ENCODE measurements at regions not wholly inside any gene's neighbourhood (a gene's known extent, or its start where the extent isn't known, plus 50 kb on each side); places are given as distances from the start of the nearest gene placed in this dataset.

DNA sequence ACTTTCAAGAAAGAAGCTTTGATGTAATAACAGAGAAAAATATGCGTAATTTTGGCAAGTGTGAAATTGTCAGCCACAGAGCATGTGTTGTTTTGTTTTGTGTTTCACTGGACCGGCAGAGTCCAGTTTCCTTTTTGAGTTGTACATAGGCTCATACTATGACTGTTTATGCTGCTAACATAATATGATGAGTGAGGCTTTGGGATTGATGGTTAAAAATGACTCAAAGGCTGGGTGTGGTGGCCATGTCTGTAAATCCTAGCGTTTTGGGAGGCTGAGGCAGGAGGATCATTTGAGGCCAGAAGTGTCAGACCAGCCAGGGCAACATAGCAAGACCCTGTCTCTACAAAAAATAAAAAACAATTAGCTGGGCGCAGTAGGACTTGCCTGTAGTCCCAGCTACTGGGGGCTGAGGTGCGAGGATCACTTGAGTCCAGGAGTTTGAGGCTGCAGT lies 487.9 kb downstream of the PCNX1 start:
- peak overlapping the region; percentile 93 for H3K27ac Mint-ChIP-seq (ENCODE audit: unreplicated experiment)

DNA sequence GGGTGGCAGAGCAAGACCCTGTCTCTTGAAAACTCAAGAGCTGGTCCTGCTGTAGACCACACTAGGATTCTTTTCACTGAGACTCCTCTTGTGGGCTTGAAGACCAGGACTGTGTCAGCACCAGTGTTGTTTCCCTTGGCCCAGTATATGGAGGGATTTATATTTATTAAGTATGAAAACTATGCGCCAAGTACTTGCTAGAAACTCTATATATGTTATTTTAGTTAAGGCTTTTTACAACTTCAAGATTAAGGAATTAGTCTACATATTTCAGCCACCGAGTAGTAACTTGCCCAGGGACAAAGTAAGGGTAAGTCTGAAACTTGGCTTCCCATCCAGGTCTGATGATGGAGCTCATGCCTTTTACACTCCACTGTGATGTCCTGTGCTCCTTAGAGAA lies 488.4 kb downstream of the PCNX1 start:
- Mint-ChIP-seq H3K9me3 (ENCODE audit: low read depth) (no peaks in the 10 kb centered on the region), H3K27ac (ENCODE audit: unreplicated experiment) (peak overlapping the region; percentile 93), H3K4me3 (ENCODE audit: unreplicated experiment) (no peak overlapping the region), H3K4me1 (ENCODE audit: low read depth) (peaks cover 62% of the 10 kb centered on the region), H3K36me3 (ENCODE audit: low read depth) (no peaks in the 10 kb centered on the region), H3K27me3 (ENCODE audit: low read depth) (no peaks in the 10 kb centered on the region)
- TF ChIP-seq, protein P1, sequence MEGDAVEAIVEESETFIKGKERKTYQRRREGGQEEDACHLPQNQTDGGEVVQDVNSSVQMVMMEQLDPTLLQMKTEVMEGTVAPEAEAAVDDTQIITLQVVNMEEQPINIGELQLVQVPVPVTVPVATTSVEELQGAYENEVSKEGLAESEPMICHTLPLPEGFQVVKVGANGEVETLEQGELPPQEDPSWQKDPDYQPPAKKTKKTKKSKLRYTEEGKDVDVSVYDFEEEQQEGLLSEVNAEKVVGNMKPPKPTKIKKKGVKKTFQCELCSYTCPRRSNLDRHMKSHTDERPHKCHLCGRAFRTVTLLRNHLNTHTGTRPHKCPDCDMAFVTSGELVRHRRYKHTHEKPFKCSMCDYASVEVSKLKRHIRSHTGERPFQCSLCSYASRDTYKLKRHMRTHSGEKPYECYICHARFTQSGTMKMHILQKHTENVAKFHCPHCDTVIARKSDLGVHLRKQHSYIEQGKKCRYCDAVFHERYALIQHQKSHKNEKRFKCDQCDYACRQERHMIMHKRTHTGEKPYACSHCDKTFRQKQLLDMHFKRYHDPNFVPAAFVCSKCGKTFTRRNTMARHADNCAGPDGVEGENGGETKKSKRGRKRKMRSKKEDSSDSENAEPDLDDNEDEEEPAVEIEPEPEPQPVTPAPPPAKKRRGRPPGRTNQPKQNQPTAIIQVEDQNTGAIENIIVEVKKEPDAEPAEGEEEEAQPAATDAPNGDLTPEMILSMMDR (IDR thresholded peaks at IDR 0.05) = no peak
- DNase-seq (ENCODE audit: low spot score) = no peak

More for the DNA sequence above, 487.9 kb downstream of the PCNX1 start:
- TF ChIP-seq, protein P1 (IDR thresholded peaks at IDR 0.05) = no peak
- no peaks in the 10 kb centered on the region for H3K9me3 Mint-ChIP-seq (ENCODE audit: low read depth)
- H3K27me3 Mint-ChIP-seq (ENCODE audit: low read depth) = no peaks in the 10 kb centered on the region
- H3K4me3 Mint-ChIP-seq (ENCODE audit: unreplicated experiment) = no peak overlapping the region
- DNase-seq (ENCODE audit: low spot score) = no peak
- H3K4me1 Mint-ChIP-seq (ENCODE audit: low read depth) = peaks cover 62% of the 10 kb centered on the region
- no peaks in the 10 kb centered on the region for H3K36me3 Mint-ChIP-seq (ENCODE audit: low read depth)

DNA sequence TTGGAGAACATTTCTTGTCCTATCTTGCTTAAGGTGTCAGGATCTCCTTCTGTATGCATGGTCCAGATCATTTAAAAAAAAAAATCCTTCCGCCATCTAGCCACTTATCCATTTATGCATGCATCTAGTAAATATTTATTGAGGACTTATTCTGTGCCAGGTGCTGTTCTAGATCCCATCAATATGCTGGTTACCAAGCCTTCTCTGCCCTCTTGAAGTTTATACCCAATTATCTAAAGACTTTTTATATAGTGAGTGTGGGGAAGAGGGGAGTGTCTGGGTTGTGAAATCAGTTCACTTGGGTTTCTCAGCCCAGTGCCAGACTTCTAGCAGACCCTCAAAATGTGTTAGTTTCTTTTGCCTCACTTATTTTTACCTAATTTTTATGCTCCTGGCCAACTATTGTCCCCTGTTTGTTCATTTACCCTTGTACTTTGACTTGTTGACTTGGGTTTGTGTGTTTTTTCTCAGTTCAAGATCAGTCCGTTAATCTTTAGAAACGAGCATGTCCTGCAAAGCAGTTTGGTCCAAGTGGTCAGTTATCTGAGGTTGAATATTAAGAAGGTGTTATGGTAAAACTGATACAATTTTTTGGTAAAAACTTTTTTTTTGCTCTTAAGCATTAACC lies 488.9 kb downstream of the PCNX1 start:
- TF ChIP-seq, protein P1 (IDR thresholded peaks at IDR 0.05) = no peak
- Mint-ChIP-seq H3K4me1 (ENCODE audit: low read depth) (peaks cover 65% of the 10 kb centered on the region), H3K9me3 (ENCODE audit: low read depth) (no peaks in the 10 kb centered on the region), H3K4me3 (ENCODE audit: unreplicated experiment) (no peak overlapping the region), H3K27me3 (ENCODE audit: low read depth) (no peaks in the 10 kb centered on the region), H3K36me3 (ENCODE audit: low read depth) (no peaks in the 10 kb centered on the region), H3K27ac (ENCODE audit: unreplicated experiment) (peak overlapping the region; percentile 93)
- DNase-seq (ENCODE audit: low spot score) = no peak

DNA sequence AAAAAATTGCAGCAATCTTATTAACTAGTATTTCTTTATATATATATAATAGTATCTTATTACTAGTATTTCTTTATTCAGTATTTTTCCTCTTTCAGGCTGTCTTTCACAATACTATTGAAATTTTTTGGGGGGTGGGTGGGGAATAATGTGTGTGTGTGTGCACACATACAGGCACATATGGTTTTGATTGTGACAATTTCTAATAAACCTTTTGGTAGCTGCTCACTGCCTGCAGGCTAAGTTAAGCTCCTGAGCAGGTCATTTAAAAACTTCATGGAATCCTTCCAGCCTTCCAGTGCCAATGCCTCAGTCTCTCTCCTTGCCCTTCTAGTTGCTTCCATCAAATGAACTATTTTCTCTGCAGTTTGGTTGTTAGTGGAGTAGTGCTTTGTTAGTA lies 490.1 kb downstream of the PCNX1 start:
- TF ChIP-seq, protein P1 (IDR thresholded peaks at IDR 0.05) = no peak
- Mint-ChIP-seq H3K27me3 (ENCODE audit: low read depth) (no peaks in the 10 kb centered on the region), H3K36me3 (ENCODE audit: low read depth) (no peaks in the 10 kb centered on the region), H3K4me3 (ENCODE audit: unreplicated experiment) (no peak overlapping the region), H3K9me3 (ENCODE audit: low read depth) (no peaks in the 10 kb centered on the region), H3K4me1 (ENCODE audit: low read depth) (peaks cover 71% of the 10 kb centered on the region), H3K27ac (ENCODE audit: unreplicated experiment) (peak overlapping the region; percentile 83)
- DNase-seq (ENCODE audit: low spot score) = no peak

DNA sequence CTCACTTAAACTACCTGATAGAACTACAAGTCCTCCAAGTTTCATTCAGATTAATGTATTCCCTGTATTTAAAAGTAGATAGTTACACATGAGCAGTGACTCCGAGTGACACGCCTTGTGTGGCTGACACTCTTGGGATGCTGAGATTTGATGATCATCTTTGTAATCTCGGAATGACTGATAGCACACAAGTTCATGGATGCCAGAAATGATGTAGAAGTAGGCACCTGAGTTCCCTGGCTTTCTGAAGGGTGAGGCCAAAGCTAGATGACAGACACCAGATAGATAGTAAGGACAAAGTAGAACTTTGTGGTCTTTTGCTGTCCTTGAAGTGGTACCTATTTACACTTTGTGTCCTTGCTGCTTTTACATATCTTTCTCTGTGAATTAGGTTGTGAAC lies 491.2 kb downstream of the PCNX1 start:
- TF ChIP-seq, protein P1 (IDR thresholded peaks at IDR 0.05) = no peak
- H3K36me3 Mint-ChIP-seq (ENCODE audit: low read depth) = no peaks in the 10 kb centered on the region
- H3K27me3 Mint-ChIP-seq (ENCODE audit: low read depth) = no peaks in the 10 kb centered on the region
- H3K4me3 Mint-ChIP-seq (ENCODE audit: unreplicated experiment) = no peak overlapping the region
- no peak overlapping the region for H3K27ac Mint-ChIP-seq (ENCODE audit: unreplicated experiment)
- peaks cover 76% of the 10 kb centered on the region for H3K4me1 Mint-ChIP-seq (ENCODE audit: low read depth)
- DNase-seq (ENCODE audit: low spot score) = no peak
- no peaks in the 10 kb centered on the region for H3K9me3 Mint-ChIP-seq (ENCODE audit: low read depth)
